CD4-positive, alpha-beta T cell (primary cell): ENCODE measurements at regions not wholly inside any gene's neighbourhood (a gene's known extent, or its start where the extent isn't known, plus 50 kb on each side); places are given as distances from the start of the nearest gene placed in this dataset.

Experiments used
- ATAC-seq: fragments of 200-7000 bp; cut with Tn5 transposase; one replicate; pipeline ENCODE4 v1.10.0; 2022; ENCODE audit warnings: mild to moderate bottlenecking; ENCODE audit not compliant: poor library complexity
- CTCF ChIA-PET: fragments of 350-600 bp; sonication (Branson Sonifier 250); formaldehyde crosslinking; loops from one replicate; lab custom pipeline; 2021; ENCODE audit warnings: antibody characterized with exemption, inconsistent platforms; lab: Charles Lee
- POLR2A ChIA-PET: fragments of 350-600 bp; sonication (Branson Sonifier 250); formaldehyde crosslinking; loops from one replicate; lab custom pipeline; 2021; ENCODE audit warnings: antibody characterized with exemption, inconsistent platforms; lab: Charles Lee
- DNase-seq, 14 experiments: peaks; one replicate each; pipeline ENCODE4 v3.0.0-alpha.2; 2013 to 2020; ENCODE audit warnings: mixed read lengths in 2 of 14
- H3K27ac ChIP-seq, 2 donors: one replicate each; pipeline versions ENCODE4 v1.5.1 to v1.7.0; 2013; ENCODE audit warnings: low read length in 2 of 2, low read depth in 1 of 2, mild to moderate bottlenecking in 1 of 2
- H3K27me3 ChIP-seq, 2 experiments: 1 replicate in 1 of 2; 2 replicates in 1 of 2; pipeline versions ENCODE4 v1.6.1 to v1.7.0; 2013; ENCODE audit warnings: low read length in 2 of 2, control low read depth in 1 of 2, mild to moderate bottlenecking in 1 of 2, moderate library complexity in 1 of 2; ENCODE audit not compliant: insufficient read depth in 2 of 2, control insufficient read depth in 1 of 2
- H3K36me3 ChIP-seq: one replicate; pipeline ENCODE4 v1.6.1; 2013; ENCODE audit warnings: low read length, control low read depth; ENCODE audit not compliant: insufficient read depth
- H3K4me1 ChIP-seq: one replicate; pipeline ENCODE4 v1.6.1; 2013; ENCODE audit warnings: low read length, control low read depth; ENCODE audit not compliant: insufficient read depth
- H3K4me3 ChIP-seq: one replicate; pipeline ENCODE4 v1.5.1; 2013; ENCODE audit warnings: mild to moderate bottlenecking, low read length, moderate library complexity
- H3K9me3 ChIP-seq, 2 experiments: 1 replicate in 1 of 2; 2 replicates in 1 of 2; pipeline versions ENCODE4 v1.6.1 to v1.7.0; 2013; ENCODE audit warnings: low read length in 2 of 2, mild to moderate bottlenecking in 2 of 2, control low read depth in 1 of 2, moderate library complexity in 1 of 2; ENCODE audit not compliant: control insufficient read depth in 1 of 2, insufficient read depth in 1 of 2
- H3K27ac Mint-ChIP-seq: one replicate; pipeline ENCODE4 v1.8.0; 2020; ENCODE audit warnings: mixed read lengths
- H3K27me3 Mint-ChIP-seq: one replicate; pipeline ENCODE4 v1.8.0; 2021; ENCODE audit warnings: mixed read lengths
- H3K36me3 Mint-ChIP-seq: one replicate; pipeline ENCODE4 v1.8.0; 2021; ENCODE audit warnings: low read depth, mixed read lengths
- H3K4me1 Mint-ChIP-seq: one replicate; pipeline ENCODE4 v1.8.0; 2021; ENCODE audit warnings: low read depth, mixed read lengths
- H3K4me3 Mint-ChIP-seq: one replicate; pipeline ENCODE4 v1.8.0; 2020; ENCODE audit warnings: mild to moderate bottlenecking, mixed read lengths
- H3K9me3 Mint-ChIP-seq: one replicate; pipeline ENCODE4 v1.8.0; 2020; ENCODE audit warnings: mixed read lengths
- intact Hi-C, 2 experiments: fragments of 100-400 bp; cut with DNase I in 1 of 2; cut with micrococcal nuclease in 1 of 2; formaldehyde crosslinking; loops; one replicate each; pipeline versions ENCODE4 v1.15.1 to v1.9.0; 2023 to 2025; cut with DNase I, micrococcal nuclease
- TF ChIP-seq, protein P1 (sequence below): fragments of 200-600 bp; IDR thresholded peaks from one replicate; pipeline ENCODE4 v1.8.0; 2022; ENCODE audit warnings: antibody characterized with exemption, mild to moderate bottlenecking

DNA sequence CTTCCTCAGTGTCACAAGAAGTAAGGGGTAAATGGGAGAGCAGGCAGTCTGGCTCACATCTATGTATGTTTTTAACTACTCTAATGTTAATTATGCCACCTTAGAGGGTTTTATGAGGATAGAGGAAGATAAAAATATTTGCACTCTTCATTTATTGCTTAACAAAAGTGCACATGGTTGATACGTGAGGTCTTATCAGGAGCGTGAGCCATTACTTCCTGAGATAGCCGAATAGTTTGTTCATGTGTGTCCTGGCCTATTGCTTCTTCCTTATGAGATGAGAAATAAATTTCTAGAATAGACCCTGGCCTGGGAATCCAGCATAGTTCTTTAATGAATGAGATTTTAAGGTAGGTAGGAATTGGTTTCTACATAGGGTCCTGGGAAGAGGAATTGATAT lies 471.1 kb upstream of the B3GALT2 start:
- no peak overlapping the region for H3K27ac Mint-ChIP-seq
- H3K27me3 ChIP-seq = no peaks in the 10 kb centered on the region
- no peak overlapping the region for H3K4me3 Mint-ChIP-seq
- ChIA-PET POLR2A (no interaction called here), CTCF (no interaction called here)
- H3K36me3 Mint-ChIP-seq = no peaks in the 10 kb centered on the region
- no peak for ATAC-seq
- H3K4me3 ChIP-seq = no peak overlapping the region
- peaks cover 11% of the 10 kb centered on the region for H3K9me3 Mint-ChIP-seq
- H3K27me3 Mint-ChIP-seq = no peaks in the 10 kb centered on the region
- no peaks in the 10 kb centered on the region for H3K36me3 ChIP-seq
- intact Hi-C loops = no loop called here
- TF ChIP-seq, protein P1, sequence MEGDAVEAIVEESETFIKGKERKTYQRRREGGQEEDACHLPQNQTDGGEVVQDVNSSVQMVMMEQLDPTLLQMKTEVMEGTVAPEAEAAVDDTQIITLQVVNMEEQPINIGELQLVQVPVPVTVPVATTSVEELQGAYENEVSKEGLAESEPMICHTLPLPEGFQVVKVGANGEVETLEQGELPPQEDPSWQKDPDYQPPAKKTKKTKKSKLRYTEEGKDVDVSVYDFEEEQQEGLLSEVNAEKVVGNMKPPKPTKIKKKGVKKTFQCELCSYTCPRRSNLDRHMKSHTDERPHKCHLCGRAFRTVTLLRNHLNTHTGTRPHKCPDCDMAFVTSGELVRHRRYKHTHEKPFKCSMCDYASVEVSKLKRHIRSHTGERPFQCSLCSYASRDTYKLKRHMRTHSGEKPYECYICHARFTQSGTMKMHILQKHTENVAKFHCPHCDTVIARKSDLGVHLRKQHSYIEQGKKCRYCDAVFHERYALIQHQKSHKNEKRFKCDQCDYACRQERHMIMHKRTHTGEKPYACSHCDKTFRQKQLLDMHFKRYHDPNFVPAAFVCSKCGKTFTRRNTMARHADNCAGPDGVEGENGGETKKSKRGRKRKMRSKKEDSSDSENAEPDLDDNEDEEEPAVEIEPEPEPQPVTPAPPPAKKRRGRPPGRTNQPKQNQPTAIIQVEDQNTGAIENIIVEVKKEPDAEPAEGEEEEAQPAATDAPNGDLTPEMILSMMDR = no peak
- no peak for DNase-seq
- H3K27ac ChIP-seq = no peak overlapping the region
- H3K4me1 ChIP-seq = no peaks in the 10 kb centered on the region
- H3K9me3 ChIP-seq = peaks cover 9 to 16% of the 10 kb centered on the region in 2 experiments
- no peaks in the 10 kb centered on the region for H3K4me1 Mint-ChIP-seq

- Mint-ChIP-seq H3K9me3 (peaks cover 11% of the 10 kb centered on the region), H3K4me1 (no peaks in the 10 kb centered on the region), H3K27me3 (no peaks in the 10 kb centered on the region), H3K4me3 (no peak overlapping the region), H3K36me3 (no peaks in the 10 kb centered on the region), H3K27ac (no peak overlapping the region)
- no peaks in the 10 kb centered on the region for H3K4me1 ChIP-seq
- H3K27ac ChIP-seq = no peak overlapping the region
- ChIA-PET CTCF (interaction anchor here (0.6 kb wide), 1 partner anchor 796 kb away, joined by 3 read pairs; no protein-coding TSS in a partner anchor), POLR2A (no interaction called here)
- intact Hi-C loops = no loop called here
- ATAC-seq (no peak), DNase-seq (no peak)
- no peaks in the 10 kb centered on the region for H3K36me3 ChIP-seq
- no peak overlapping the region for H3K4me3 ChIP-seq
- H3K27me3 ChIP-seq = no peaks in the 10 kb centered on the region
- TF ChIP-seq, protein P1 = no peak
- peaks cover 9 to 16% of the 10 kb centered on the region in 2 experiments for H3K9me3 ChIP-seq
Observed at GRCh38 chr1:193656841-193657240, 470.4 kb upstream of the B3GALT2 start.

DNA sequence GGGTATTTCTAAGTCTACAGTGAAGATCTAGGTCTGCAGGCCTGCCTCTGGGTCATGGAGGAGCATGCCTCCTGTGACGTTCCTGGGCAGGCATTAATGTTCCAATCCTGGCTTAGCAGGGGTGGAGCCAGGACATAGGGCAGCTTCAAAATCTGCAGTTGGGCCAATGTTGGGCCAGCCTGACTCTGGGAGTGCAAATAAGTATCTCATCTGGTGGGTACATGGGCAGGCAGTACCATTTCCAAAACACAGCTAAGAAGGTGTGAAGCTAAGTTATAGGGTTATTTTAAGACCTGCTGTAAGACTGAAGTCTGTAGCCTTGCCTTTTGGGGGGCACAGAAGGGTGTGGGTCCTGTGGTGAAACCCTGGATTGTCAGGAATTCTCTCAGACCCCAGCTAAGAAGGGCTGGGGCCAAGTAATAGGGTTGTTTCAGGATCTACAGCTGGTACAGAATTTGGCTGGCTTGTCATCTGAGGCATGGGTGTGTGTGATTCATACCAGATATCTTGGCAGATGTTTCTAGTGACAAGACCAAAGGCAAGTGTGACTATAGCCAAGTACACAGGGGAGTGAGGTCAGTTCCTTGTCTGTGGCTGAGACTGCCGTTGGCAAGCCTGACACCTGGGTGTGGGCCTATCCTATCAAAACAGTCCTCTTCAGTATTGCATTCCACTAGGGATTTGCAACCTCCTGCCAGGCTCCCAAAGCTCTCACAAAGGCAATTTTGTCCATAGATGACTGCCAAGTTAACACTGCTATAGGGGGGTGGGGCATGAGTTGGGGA lies 468.7 kb upstream of the B3GALT2 start:
- no peak for ATAC-seq
- peaks cover 17% of the 10 kb centered on the region for H3K9me3 Mint-ChIP-seq
- POLR2A ChIA-PET = no interaction called here

More for the DNA sequence above, 468.7 kb upstream of the B3GALT2 start:
- Histone ChIP-seq H3K27ac (no peak overlapping the region), H3K36me3 (no peaks in the 10 kb centered on the region), H3K9me3 (peaks cover 16% of the 10 kb centered on the region in 2 experiments), H3K4me1 (no peaks in the 10 kb centered on the region), H3K27me3 (no peaks in the 10 kb centered on the region), H3K4me3 (no peak overlapping the region)
- Mint-ChIP-seq H3K27me3 (no peaks in the 10 kb centered on the region), H3K4me3 (no peak overlapping the region), H3K4me1 (no peaks in the 10 kb centered on the region), H3K36me3 (no peaks in the 10 kb centered on the region), H3K27ac (no peak overlapping the region)
- TF ChIP-seq, protein P1 = no peak
- CTCF ChIA-PET = no interaction called here
- intact Hi-C loops = no loop called here
- DNase-seq = no peak
